Lower lobe of right lung (tissue), 2 donors: ENCODE measurements at regions not wholly inside any gene's neighbourhood (a gene's known extent, or its start where the extent isn't known, plus 50 kb on each side); places are given as distances from the start of the nearest gene placed in this dataset.

Source experiments
- ATAC-seq, 2 donors: fragments of 200-7000 bp; cut with Tn5 transposase; one replicate each; pipeline ENCODE4 v1.9.1; 2020 to 2022; ENCODE audit warnings: mild to moderate bottlenecking in 2 of 2, moderate library complexity in 2 of 2
- DNase-seq: peaks from one replicate; pipeline ENCODE4 v3.0.0-alpha.2; 2020
- H3K27ac ChIP-seq: fragments of 200-600 bp; one replicate; pipeline ENCODE4 v1.8.0; 2022
- H3K27me3 ChIP-seq: fragments of 200-600 bp; one replicate; pipeline ENCODE4 v1.8.0; 2022; ENCODE audit warnings: low read depth
- H3K36me3 ChIP-seq: fragments of 200-600 bp; one replicate; pipeline ENCODE4 v1.8.0; 2022; ENCODE audit warnings: mild to moderate bottlenecking
- H3K4me1 ChIP-seq: fragments of 200-600 bp; one replicate; pipeline ENCODE4 v1.8.0; 2022
- H3K4me3 ChIP-seq: fragments of 200-600 bp; one replicate; pipeline ENCODE4 v1.8.0; 2022; ENCODE audit warnings: mild to moderate bottlenecking
- H3K9me3 ChIP-seq: fragments of 200-600 bp; one replicate; pipeline ENCODE4 v1.8.0; 2022
- intact Hi-C: fragments of 100-400 bp; cut with DNase I; formaldehyde crosslinking; loops from one replicate; pipeline ENCODE4 v1.11.0; 2022
- TF ChIP-seq, protein P1 (sequence below): fragments of 200-600 bp; IDR thresholded peaks from one replicate; pipeline ENCODE4 v1.8.0; 2022; ENCODE audit warnings: antibody characterized with exemption, mild to moderate bottlenecking
- donor health status: DM: no; HTN: yes; CAD: no; lungs with severe emphysema.

DNA sequence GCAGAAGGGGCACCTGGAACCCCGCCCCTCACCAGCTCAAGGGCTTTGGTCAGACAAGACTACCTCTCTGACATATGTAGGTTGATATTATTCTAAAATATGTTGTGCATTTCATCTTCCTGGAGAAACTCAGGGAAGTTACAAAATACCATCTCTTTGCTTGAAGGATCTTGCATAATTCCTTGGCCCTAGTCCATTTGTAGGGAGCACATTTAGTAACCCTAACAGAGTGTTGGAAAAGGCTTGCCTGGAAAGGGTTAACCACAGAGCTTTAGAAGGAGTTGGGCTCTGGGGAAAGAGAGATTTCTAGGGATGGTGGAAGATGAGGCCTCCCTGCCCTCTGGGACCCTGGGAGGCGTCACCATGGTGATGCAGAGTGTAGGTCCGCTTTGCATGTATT lies 143.0 kb upstream of the SLC1A4 start:
- Histone ChIP-seq H3K27me3 (no peaks in the 10 kb centered on the region), H3K4me3 (no peak overlapping the region), H3K9me3 (no peaks in the 10 kb centered on the region), H3K36me3 (no peaks in the 10 kb centered on the region), H3K27ac (no peak overlapping the region), H3K4me1 (peaks cover 23% of the 10 kb centered on the region)
- ATAC-seq (peak; percentile 59 to 60), DNase-seq (no peak)
- intact Hi-C loops, result no loop called here
- TF ChIP-seq, protein P1, sequence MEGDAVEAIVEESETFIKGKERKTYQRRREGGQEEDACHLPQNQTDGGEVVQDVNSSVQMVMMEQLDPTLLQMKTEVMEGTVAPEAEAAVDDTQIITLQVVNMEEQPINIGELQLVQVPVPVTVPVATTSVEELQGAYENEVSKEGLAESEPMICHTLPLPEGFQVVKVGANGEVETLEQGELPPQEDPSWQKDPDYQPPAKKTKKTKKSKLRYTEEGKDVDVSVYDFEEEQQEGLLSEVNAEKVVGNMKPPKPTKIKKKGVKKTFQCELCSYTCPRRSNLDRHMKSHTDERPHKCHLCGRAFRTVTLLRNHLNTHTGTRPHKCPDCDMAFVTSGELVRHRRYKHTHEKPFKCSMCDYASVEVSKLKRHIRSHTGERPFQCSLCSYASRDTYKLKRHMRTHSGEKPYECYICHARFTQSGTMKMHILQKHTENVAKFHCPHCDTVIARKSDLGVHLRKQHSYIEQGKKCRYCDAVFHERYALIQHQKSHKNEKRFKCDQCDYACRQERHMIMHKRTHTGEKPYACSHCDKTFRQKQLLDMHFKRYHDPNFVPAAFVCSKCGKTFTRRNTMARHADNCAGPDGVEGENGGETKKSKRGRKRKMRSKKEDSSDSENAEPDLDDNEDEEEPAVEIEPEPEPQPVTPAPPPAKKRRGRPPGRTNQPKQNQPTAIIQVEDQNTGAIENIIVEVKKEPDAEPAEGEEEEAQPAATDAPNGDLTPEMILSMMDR, result no peak

DNA sequence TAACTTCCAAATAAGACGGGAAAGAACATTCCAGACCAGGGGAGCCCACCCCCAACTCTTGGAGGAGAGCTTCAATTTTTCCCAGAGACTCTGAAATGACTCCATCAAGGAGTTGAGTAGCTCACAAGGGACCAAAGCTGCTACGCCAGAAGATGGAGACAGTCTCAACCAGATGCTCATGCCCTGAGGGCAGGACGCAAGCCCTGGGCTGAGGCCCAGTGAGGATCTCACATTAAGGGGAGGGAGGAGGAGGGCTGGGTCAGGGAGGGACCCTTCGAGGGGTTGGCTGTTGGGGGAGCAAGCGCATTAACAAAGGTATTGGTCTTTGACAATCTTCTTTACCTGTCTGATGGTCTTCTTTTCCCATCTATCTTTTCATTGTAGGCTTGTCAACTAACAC lies 141.3 kb upstream of the SLC1A4 start:
- intact Hi-C loops, result no loop called here
- no peaks in the 10 kb centered on the region for H3K27me3 ChIP-seq
- H3K9me3 ChIP-seq, result no peaks in the 10 kb centered on the region
- no peaks in the 10 kb centered on the region for H3K36me3 ChIP-seq
- DNase-seq (no peak), ATAC-seq (no peak)
- H3K4me3 ChIP-seq, result no peak overlapping the region
- peaks cover 37% of the 10 kb centered on the region for H3K4me1 ChIP-seq
- TF ChIP-seq, protein P1, result no peak
- no peak overlapping the region for H3K27ac ChIP-seq

DNA sequence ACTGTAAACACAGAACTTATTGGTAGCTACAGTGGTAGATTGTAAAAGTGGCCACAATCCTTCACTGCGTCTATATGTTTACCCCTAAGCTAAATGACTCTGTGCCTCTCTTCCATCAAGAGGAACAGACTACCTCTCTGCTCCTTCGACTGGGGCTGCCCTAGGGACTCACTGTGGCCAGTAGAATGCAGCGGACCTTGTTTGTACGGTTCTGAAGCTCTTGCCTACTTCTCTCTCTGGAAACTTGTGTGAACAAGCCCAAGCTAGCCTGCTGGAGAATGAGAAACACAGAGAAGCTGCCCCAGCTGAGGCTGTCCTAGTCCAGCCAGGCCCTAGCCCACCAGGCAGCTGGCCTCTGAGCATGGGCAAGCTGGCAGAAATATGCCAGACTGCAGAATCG lies 140.8 kb upstream of the SLC1A4 start:
- peaks cover 40% of the 10 kb centered on the region for H3K4me1 ChIP-seq
- TF ChIP-seq, protein P1, result no peak
- DNase-seq (no peak), ATAC-seq (no peak)
- H3K4me3 ChIP-seq, result no peak overlapping the region
- no peaks in the 10 kb centered on the region for H3K36me3 ChIP-seq
- H3K27ac ChIP-seq, result no peak overlapping the region
- intact Hi-C loops, result no loop called here
- no peaks in the 10 kb centered on the region for H3K27me3 ChIP-seq
- H3K9me3 ChIP-seq, result no peaks in the 10 kb centered on the region

DNA sequence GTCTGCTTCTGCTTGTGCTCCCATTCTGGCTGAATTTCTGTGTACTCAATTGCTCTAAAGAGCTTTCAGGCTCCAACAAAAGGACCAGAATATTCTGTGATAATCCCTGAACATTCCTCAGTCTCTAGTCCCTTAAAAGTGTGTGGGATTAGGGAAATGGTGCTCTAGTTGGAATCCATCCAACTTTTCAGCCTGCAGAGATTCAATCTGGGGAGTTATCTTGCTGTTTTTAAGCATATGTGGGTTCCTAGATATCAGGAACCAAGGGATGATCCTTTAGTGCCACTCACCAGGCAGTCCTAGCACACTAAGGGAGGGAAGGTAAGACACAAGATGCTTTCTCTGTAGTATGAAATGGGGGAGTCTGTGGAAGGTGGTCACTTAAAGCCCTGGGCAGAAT lies 140.3 kb upstream of the SLC1A4 start:
- H3K27me3 ChIP-seq, result no peaks in the 10 kb centered on the region
- ATAC-seq, result no peak
- H3K4me1 ChIP-seq, result peaks cover 45% of the 10 kb centered on the region
- TF ChIP-seq, protein P1, result no peak
- no peaks in the 10 kb centered on the region for H3K9me3 ChIP-seq
- intact Hi-C loops, result no loop called here
- no peak for DNase-seq
- H3K36me3 ChIP-seq, result no peaks in the 10 kb centered on the region
- H3K27ac ChIP-seq, result no peak overlapping the region
- no peak overlapping the region for H3K4me3 ChIP-seq

DNA sequence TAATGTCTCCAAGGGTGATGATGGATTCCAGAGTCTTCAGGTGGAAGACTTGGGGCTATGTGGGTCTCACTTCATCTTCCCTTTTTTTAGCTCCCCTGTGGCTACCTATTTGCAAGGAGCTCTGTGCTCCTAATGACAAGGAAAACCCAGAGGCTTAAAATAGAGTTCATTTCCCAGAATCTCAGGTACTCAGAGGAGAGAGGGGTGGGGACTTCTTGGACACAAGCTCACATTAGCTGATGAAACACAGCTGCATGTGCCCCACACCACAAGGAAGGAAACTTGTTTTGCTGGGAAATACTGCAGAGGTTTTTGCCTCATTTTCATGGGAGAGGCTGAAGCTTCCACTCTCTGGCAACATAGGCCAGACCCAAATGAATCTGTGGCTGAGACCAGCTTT lies 138.6 kb upstream of the SLC1A4 start:
- Histone ChIP-seq H3K27me3 (no peaks in the 10 kb centered on the region), H3K36me3 (no peaks in the 10 kb centered on the region), H3K9me3 (no peaks in the 10 kb centered on the region), H3K4me1 (peaks cover 55% of the 10 kb centered on the region), H3K27ac (no peak overlapping the region), H3K4me3 (no peak overlapping the region)
- ATAC-seq (peak in 1 of 2 donors; percentile 60), DNase-seq (no peak)
- TF ChIP-seq, protein P1, result no peak
- intact Hi-C loops, result no loop called here

DNA sequence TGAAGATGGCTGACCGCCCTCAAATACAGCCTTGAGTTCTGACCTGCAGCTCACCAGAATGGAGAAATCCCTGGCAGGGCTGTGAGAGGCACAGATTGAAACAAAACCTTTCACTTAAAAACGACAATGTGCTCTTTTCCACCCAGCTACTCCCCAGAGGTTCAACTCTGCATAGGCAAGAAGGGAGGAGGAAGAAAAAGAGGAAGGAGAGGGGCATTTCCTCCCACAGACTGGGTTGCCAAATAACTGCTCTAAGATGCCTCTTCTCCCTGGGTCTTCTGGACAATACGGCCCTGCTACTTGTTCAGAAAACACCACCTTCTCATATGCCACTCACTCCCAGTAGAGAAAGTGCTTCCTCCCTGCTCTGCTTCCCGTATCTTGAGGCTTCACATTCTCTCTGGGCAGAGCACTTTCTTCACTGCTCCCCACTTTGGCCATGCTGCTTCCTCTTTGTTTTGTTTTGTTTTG lies 136.4 kb upstream of the SLC1A4 start:
- Histone ChIP-seq H3K4me3 (no peak overlapping the region), H3K27ac (peak overlapping the region; percentile 62), H3K9me3 (no peaks in the 10 kb centered on the region), H3K36me3 (no peaks in the 10 kb centered on the region), H3K4me1 (peaks cover 52% of the 10 kb centered on the region), H3K27me3 (no peaks in the 10 kb centered on the region)
- intact Hi-C loops, result no loop called here
- ATAC-seq (peak; percentile 73 to 86), DNase-seq (no peak)
- TF ChIP-seq, protein P1, result no peak
